ENCODE measurements at regions not wholly inside any gene's neighbourhood (a gene's known extent, or its start where the extent isn't known, plus 50 kb on each side); places are given as distances from the start of the nearest gene placed in this dataset.

DNA sequence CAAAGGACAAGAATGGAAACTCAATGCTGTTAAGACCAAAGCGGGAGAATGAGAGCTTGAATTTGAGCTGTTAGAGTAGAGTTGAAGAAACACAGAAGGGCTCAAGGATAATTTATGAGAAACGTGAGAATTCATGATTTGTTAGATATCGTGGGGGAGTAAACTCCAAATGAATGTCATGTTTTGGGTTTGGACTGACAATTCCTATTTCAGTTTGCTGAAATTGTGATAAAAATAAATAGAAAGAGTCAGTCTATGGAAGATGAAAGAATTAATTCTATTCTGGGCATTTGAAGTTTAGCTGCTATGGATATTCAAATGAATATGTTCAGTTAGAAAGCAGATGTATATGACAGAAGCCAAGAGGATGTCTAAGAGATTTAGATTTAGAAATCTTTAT lies 723.4 kb upstream of the PIK3C3 start:
- TF ChIP-seq, protein P1, sequence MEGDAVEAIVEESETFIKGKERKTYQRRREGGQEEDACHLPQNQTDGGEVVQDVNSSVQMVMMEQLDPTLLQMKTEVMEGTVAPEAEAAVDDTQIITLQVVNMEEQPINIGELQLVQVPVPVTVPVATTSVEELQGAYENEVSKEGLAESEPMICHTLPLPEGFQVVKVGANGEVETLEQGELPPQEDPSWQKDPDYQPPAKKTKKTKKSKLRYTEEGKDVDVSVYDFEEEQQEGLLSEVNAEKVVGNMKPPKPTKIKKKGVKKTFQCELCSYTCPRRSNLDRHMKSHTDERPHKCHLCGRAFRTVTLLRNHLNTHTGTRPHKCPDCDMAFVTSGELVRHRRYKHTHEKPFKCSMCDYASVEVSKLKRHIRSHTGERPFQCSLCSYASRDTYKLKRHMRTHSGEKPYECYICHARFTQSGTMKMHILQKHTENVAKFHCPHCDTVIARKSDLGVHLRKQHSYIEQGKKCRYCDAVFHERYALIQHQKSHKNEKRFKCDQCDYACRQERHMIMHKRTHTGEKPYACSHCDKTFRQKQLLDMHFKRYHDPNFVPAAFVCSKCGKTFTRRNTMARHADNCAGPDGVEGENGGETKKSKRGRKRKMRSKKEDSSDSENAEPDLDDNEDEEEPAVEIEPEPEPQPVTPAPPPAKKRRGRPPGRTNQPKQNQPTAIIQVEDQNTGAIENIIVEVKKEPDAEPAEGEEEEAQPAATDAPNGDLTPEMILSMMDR (IDR thresholded peaks at IDR 0.05): no peak
- no peak for TF ChIP-seq POLR2AphosphoS5 (IDR thresholded peaks at IDR 0.05)
- no peak for TF ChIP-seq POLR2A (IDR thresholded peaks at IDR 0.05)
- TF ChIP-seq EP300 (IDR thresholded peaks at IDR 0.05): no peak
